Parathyroid adenoma (tissue), 2 donors: ENCODE measurements at regions not wholly inside any gene's neighbourhood (a gene's known extent, or its start where the extent isn't known, plus 50 kb on each side); places are given as distances from the start of the nearest gene placed in this dataset.
"Not testable (repeated sequence)": the region's sequence is repeated elsewhere in the genome, so short reads cannot be mapped to it uniquely, and the experiment has no call there.

Experiments used
- H2AFZ ChIP-seq: fragments of 300-600 bp; sonication (generic); one replicate; pipeline ENCODE4 v1.7.0; 2017; ENCODE audit warnings: antibody characterized with exemption, mild to moderate bottlenecking
- H3K27ac ChIP-seq: fragments of 300-600 bp; sonication (generic); one replicate; pipeline ENCODE4 v1.7.0; 2017
- H3K27me3 ChIP-seq: fragments of 300-600 bp; sonication (generic); one replicate; pipeline ENCODE4 v1.7.0; 2017; ENCODE audit warnings: low read length; ENCODE audit not compliant: control insufficient read depth, insufficient read depth
- H3K36me3 ChIP-seq: fragments of 300-600 bp; sonication (generic); one replicate; pipeline ENCODE4 v1.7.0; 2017; ENCODE audit warnings: low read length; ENCODE audit not compliant: control insufficient read depth, insufficient read depth
- H3K4me1 ChIP-seq: fragments of 300-600 bp; sonication (generic); one replicate; pipeline ENCODE4 v1.7.0; 2017; ENCODE audit warnings: control low read depth
- H3K4me2 ChIP-seq: fragments of 300-600 bp; sonication (generic); one replicate; pipeline ENCODE4 v1.7.0; 2017; ENCODE audit warnings: low read length
- H3K4me3 ChIP-seq: fragments of 300-600 bp; sonication (generic); one replicate; pipeline ENCODE4 v1.7.0; 2017; ENCODE audit warnings: low read depth, low read length
- H3K79me2 ChIP-seq: fragments of 300-600 bp; sonication (generic); one replicate; pipeline ENCODE4 v1.7.0; 2017; ENCODE audit warnings: control low read depth
- H3K9ac ChIP-seq: fragments of 300-600 bp; sonication (generic); one replicate; pipeline ENCODE4 v1.7.0; 2017; ENCODE audit warnings: mild to moderate bottlenecking
- H3K9me3 ChIP-seq: fragments of 300-600 bp; sonication (generic); one replicate; pipeline ENCODE4 v1.7.0; 2017; ENCODE audit warnings: low read length; ENCODE audit not compliant: control insufficient read depth
- CTCF ChIP-seq: fragments of 300-600 bp; sonication (generic); IDR thresholded peaks from one replicate; pipeline ENCODE4 v1.7.0; 2017; ENCODE audit warnings: antibody characterized with exemption, mild to moderate bottlenecking
- donor health status: primary hyperparathyroidism.

GRCh38 chr5:159811712-159812111 is 104.6 kb upstream of the ADRA1B start:
- Histone ChIP-seq H3K9ac (no peak overlapping the region), H3K27me3 (no peaks in the 10 kb centered on the region), H3K4me3 (no peak overlapping the region), H3K79me2 (no peaks in the 10 kb centered on the region), H3K9me3 (no peaks in the 10 kb centered on the region), H2AFZ (no peak overlapping the region), H3K36me3 (no peaks in the 10 kb centered on the region), H3K4me1 (no peaks in the 10 kb centered on the region), H3K4me2 (no peak overlapping the region), H3K27ac (no peak overlapping the region)
- TF ChIP-seq CTCF: no peak

- not testable (repeated sequence) for H3K27ac ChIP-seq, H3K4me3 ChIP-seq, H3K4me2 ChIP-seq, H3K27me3 ChIP-seq, H3K4me1 ChIP-seq, H3K9ac ChIP-seq, H2AFZ ChIP-seq, H3K79me2 ChIP-seq, H3K36me3 ChIP-seq, H3K9me3 ChIP-seq
Measured at GRCh38 chr5:159812759-159813158, 103.5 kb upstream of the ADRA1B start.

GRCh38 chr5:159814222-159814621 is 102.1 kb upstream of the ADRA1B start:
- Histone ChIP-seq H3K4me2 (no peak overlapping the region), H3K9me3 (no peaks in the 10 kb centered on the region), H3K27ac (no peak overlapping the region), H2AFZ (no peak overlapping the region), H3K79me2 (no peaks in the 10 kb centered on the region), H3K9ac (no peak overlapping the region), H3K27me3 (no peaks in the 10 kb centered on the region), H3K4me1 (no peaks in the 10 kb centered on the region), H3K4me3 (no peak overlapping the region), H3K36me3 (no peaks in the 10 kb centered on the region)
- no peak for TF ChIP-seq CTCF

GRCh38 chr5:159814805-159815585 is 101.3 kb upstream of the ADRA1B start:
- Histone ChIP-seq H3K4me1 (no peaks in the 10 kb centered on the region), H3K9me3 (no peaks in the 10 kb centered on the region), H3K9ac (no peak overlapping the region), H3K79me2 (no peaks in the 10 kb centered on the region), H3K27ac (no peak overlapping the region), H3K27me3 (no peaks in the 10 kb centered on the region), H2AFZ (no peak overlapping the region), H3K4me2 (no peak overlapping the region), H3K4me3 (no peak overlapping the region), H3K36me3 (no peaks in the 10 kb centered on the region)
- no peak for TF ChIP-seq CTCF

- Histone ChIP-seq H3K4me3 (no peak overlapping the region), H3K4me1 (no peaks in the 10 kb centered on the region), H3K9ac (no peak overlapping the region), H3K27ac (no peak overlapping the region), H3K27me3 (no peaks in the 10 kb centered on the region), H3K9me3 (no peaks in the 10 kb centered on the region), H3K36me3 (no peaks in the 10 kb centered on the region), H2AFZ (no peak overlapping the region), H3K4me2 (no peak overlapping the region), H3K79me2 (no peaks in the 10 kb centered on the region)
- TF ChIP-seq CTCF: no peak
Measured at GRCh38 chr5:159817262-159818029, 98.8 kb upstream of the ADRA1B start.
